HL-60 (cell line): ENCODE measurements at regions not wholly inside any gene's neighbourhood (a gene's known extent, or its start where the extent isn't known, plus 50 kb on each side); places are given as distances from the start of the nearest gene placed in this dataset.

Experiments
- DNase-seq, 2 experiments: peaks; one replicate each; pipeline ENCODE4 v3.0.0-alpha.2; 2010 to 2020; ENCODE audit warnings: low read depth in 1 of 2, low spot score in 1 of 2
- H3K27ac ChIP-seq: fragments of 250-450 bp; sonication (Bioruptor Pico); replicated peaks from 2 replicates; pipeline ENCODE4 v1.5.1; 2020; ENCODE audit warnings: mild to moderate bottlenecking, moderate library complexity
- H3K27me3 ChIP-seq: fragments of 250-450 bp; sonication (Bioruptor Pico); 2 replicates; pipeline ENCODE4 v1.5.1; 2021; ENCODE audit warnings: mild to moderate bottlenecking, moderate library complexity; ENCODE audit not compliant: insufficient read depth, poor library complexity, severe bottlenecking
- H3K4me3 ChIP-seq: replicated peaks from 2 replicates; pipeline ENCODE4 v1.5.1; 2011; ENCODE audit warnings: mild to moderate bottlenecking, control low read depth, low read length; ENCODE audit not compliant: insufficient read depth
- CTCF ChIP-seq: IDR thresholded peaks from one replicate; pipeline ENCODE4 v1.5.1; 2011; ENCODE audit warnings: low read length, control low read depth, inconsistent platforms; ENCODE audit not compliant: insufficient read depth
- GABPA ChIP-seq: IDR thresholded peaks from 2 replicates; pipeline ENCODE4 v1.6.1; 2012; ENCODE audit warnings: low read depth
- POLR2AphosphoS5 ChIP-seq: IDR thresholded peaks from 2 replicates; pipeline ENCODE4 v1.6.1; 2012; ENCODE audit warnings: low read depth
- SPI1 ChIP-seq: IDR thresholded peaks from 2 replicates; pipeline ENCODE4 v1.6.1; 2012; ENCODE audit warnings: low read depth, mild to moderate bottlenecking, borderline replicate concordance
- TF ChIP-seq, protein P1 (sequence below): IDR thresholded peaks from 2 replicates; pipeline ENCODE4 v1.6.1; 2012; ENCODE audit warnings: low read depth; ENCODE audit not compliant: insufficient replicate concordance

DNA sequence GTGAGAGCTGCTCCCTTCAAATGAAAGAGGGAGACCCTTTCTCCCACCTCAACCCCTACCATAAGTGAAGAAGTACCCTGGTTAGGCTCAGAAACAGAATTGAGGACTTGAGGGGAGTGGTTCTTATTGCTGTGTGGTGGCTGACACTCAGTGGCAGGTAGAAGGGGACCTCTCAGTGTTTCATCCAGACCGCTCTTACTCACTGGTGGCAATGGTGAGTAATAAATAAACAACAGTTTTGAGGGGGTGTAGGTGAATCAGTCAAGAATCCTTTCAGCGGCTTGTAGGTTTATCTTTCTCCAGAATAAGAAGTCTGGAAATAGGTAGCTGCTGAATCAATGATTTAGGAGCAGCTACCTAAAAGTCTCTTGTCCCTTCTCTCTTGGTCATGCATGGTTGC, 403.4 kb upstream of the B3GAT1 start:
- H3K27ac ChIP-seq = no peak overlapping the region
- H3K4me3 ChIP-seq = no peak overlapping the region
- DNase-seq = no peak
- TF ChIP-seq SPI1 (no peak), CTCF (no peak)
- TF ChIP-seq, protein P1, sequence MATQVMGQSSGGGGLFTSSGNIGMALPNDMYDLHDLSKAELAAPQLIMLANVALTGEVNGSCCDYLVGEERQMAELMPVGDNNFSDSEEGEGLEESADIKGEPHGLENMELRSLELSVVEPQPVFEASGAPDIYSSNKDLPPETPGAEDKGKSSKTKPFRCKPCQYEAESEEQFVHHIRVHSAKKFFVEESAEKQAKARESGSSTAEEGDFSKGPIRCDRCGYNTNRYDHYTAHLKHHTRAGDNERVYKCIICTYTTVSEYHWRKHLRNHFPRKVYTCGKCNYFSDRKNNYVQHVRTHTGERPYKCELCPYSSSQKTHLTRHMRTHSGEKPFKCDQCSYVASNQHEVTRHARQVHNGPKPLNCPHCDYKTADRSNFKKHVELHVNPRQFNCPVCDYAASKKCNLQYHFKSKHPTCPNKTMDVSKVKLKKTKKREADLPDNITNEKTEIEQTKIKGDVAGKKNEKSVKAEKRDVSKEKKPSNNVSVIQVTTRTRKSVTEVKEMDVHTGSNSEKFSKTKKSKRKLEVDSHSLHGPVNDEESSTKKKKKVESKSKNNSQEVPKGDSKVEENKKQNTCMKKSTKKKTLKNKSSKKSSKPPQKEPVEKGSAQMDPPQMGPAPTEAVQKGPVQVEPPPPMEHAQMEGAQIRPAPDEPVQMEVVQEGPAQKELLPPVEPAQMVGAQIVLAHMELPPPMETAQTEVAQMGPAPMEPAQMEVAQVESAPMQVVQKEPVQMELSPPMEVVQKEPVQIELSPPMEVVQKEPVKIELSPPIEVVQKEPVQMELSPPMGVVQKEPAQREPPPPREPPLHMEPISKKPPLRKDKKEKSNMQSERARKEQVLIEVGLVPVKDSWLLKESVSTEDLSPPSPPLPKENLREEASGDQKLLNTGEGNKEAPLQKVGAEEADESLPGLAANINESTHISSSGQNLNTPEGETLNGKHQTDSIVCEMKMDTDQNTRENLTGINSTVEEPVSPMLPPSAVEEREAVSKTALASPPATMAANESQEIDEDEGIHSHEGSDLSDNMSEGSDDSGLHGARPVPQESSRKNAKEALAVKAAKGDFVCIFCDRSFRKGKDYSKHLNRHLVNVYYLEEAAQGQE = no peak
- peaks cover 2% of the 10 kb centered on the region for H3K27me3 ChIP-seq

DNA sequence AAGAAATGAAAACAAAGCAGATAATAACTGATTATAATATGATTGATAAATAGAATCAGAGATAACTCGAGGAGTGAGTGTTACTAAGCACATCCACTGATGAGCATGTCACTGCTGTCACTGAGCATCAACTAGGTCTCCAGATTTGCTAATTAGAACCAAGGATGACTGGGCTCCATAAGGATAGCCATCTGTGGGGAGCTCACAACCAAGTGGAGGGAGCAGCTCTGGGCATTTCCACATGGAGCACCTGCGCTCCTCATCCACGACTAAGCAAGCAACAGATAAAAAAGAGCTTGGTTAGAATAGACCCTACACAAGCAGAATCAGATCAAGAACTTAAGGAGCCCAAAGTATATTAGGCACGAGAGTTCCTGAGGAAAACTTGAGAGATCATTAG, 396.0 kb upstream of the B3GAT1 start:
- no peaks in the 10 kb centered on the region for H3K27me3 ChIP-seq
- TF ChIP-seq CTCF (no peak), SPI1 (no peak), POLR2AphosphoS5 (no peak), GABPA (no peak)
- TF ChIP-seq, protein P1 = no peak
- no peak for DNase-seq
- no peak overlapping the region for H3K4me3 ChIP-seq
- no peak overlapping the region for H3K27ac ChIP-seq

DNA sequence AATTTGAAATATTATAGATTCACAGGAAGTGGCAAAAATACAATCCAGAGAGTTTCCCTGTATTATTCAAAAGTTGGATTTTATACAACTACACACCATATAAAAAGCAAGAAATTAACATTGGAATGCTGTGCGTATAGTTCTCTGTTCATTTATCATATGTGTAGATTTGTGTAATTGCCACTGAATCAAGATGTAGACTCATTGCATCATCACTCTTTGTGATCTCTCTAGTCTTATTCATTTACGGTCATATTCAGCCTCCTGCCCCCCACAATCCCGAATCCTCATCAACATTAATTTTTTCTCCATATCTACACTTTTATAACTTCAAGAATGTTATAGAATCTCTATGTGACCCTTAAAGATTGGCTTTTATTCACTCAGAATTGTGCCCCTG, 390.6 kb upstream of the B3GAT1 start:
- H3K27me3 ChIP-seq = no peaks in the 10 kb centered on the region

More for the DNA sequence above, 390.6 kb upstream of the B3GAT1 start:
- DNase-seq = no peak
- Histone ChIP-seq H3K4me3 (no peak overlapping the region), H3K27ac (no peak overlapping the region)
- TF ChIP-seq CTCF (no peak), GABPA (no peak), SPI1 (no peak), POLR2AphosphoS5 (no peak)
- TF ChIP-seq, protein P1 = no peak
